ENCODE measurements at regions not wholly inside any gene's neighbourhood (a gene's known extent, or its start where the extent isn't known, plus 50 kb on each side); places are given as distances from the start of the nearest gene placed in this dataset.

DNA sequence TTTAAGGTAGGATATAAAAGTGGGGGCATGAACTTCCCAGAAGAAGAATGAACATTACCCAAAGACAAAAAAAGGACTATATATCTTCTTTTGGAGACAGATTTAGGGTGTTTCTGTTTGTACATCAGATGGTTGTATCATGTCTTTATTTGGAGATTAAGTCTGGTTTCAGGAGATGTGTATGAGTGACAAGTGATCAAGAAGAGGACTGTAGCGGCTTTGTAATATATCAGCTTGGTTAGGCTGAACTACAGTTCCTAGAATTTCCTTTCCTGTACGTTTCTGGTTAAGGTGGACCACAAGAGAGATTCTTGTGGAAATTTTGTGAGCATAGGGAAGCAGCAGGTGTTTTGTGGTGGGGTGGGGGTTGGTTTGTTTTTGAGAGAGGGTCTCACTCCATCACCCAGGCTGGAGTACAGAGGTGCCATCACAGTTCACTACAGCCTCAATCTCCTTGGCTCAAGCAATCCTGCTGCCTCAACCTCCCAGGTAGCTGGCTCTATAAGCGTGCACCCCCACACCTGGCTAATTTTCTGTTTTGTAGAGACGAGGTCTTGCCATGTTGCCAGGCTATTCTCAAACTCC, 287.1 kb upstream of the MGAT5 start:
- H3K36me3 ChIP-seq: no peaks in the 10 kb centered on the region
- no peak for TF ChIP-seq POLR2A (IDR thresholded peaks at IDR 0.05)
- TF ChIP-seq, protein P1, sequence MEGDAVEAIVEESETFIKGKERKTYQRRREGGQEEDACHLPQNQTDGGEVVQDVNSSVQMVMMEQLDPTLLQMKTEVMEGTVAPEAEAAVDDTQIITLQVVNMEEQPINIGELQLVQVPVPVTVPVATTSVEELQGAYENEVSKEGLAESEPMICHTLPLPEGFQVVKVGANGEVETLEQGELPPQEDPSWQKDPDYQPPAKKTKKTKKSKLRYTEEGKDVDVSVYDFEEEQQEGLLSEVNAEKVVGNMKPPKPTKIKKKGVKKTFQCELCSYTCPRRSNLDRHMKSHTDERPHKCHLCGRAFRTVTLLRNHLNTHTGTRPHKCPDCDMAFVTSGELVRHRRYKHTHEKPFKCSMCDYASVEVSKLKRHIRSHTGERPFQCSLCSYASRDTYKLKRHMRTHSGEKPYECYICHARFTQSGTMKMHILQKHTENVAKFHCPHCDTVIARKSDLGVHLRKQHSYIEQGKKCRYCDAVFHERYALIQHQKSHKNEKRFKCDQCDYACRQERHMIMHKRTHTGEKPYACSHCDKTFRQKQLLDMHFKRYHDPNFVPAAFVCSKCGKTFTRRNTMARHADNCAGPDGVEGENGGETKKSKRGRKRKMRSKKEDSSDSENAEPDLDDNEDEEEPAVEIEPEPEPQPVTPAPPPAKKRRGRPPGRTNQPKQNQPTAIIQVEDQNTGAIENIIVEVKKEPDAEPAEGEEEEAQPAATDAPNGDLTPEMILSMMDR (IDR thresholded peaks at IDR 0.05): no peak
- no peak for TF ChIP-seq POLR2AphosphoS5 (IDR thresholded peaks at IDR 0.05)
- no peaks in the 10 kb centered on the region for H3K27me3 ChIP-seq
- H3K9me3 ChIP-seq: no peaks in the 10 kb centered on the region
- no peak overlapping the region for H3K27ac ChIP-seq
- no peaks in the 10 kb centered on the region for H3K4me1 ChIP-seq
- DNase-seq (ENCODE audit: low spot score in 2 of 2): no peak
- H3K4me3 ChIP-seq: no peak overlapping the region
- intact Hi-C loops (cut with DNase I; ENCODE audit: low total_unique reads): no loop called here

DNA sequence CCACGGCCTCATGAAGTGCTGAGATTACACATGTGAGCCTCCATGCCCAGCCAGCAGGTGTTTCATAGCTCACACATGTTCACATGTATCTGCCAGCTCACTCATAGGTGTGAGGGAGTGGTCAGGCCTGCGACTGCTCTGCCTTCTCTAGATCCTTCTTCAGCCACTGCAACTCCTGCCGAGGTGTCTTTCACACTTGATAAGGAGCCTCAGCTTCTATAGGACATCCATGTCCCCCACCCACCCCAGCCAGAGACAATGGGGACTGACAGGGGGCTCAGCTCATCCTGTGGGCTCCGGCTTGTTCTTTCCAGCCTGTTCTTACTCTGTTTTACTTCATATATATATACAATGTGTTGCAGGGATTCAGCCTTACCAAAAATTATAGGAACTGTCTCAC, 286.5 kb upstream of the MGAT5 start:
- Histone ChIP-seq H3K27me3 (no peaks in the 10 kb centered on the region), H3K27ac (no peak overlapping the region), H3K36me3 (no peaks in the 10 kb centered on the region), H3K4me3 (no peak overlapping the region), H3K4me1 (no peaks in the 10 kb centered on the region), H3K9me3 (no peaks in the 10 kb centered on the region)
- intact Hi-C loops (cut with DNase I; ENCODE audit: low total_unique reads): no loop called here
- no peak for DNase-seq (ENCODE audit: low spot score in 2 of 2)
- TF ChIP-seq POLR2A (IDR thresholded peaks at IDR 0.05): no peak
- TF ChIP-seq POLR2AphosphoS5 (IDR thresholded peaks at IDR 0.05): no peak
- TF ChIP-seq, protein P1 (IDR thresholded peaks at IDR 0.05): no peak

DNA sequence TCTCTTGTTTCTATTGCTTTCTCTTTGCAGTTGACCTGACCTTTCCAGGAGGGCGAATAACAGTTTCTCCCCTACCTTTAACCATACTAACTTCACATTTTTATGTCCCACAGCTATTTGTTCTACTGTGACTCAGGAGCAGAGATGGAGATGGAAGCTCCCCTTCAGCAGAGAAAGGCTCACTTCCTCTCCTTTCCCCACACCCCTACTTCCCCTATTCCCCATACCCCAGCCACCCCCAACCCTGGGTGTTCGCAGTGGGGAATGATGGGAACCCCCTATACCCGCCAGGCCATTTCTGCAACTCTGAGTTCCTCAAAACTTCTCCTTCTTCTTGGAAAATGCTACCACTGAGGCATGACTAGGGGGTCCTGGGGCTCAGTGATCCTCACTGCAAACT, 285.4 kb upstream of the MGAT5 start:
- Histone ChIP-seq H3K27me3 (no peaks in the 10 kb centered on the region), H3K36me3 (no peaks in the 10 kb centered on the region), H3K27ac (no peak overlapping the region), H3K9me3 (no peaks in the 10 kb centered on the region), H3K4me3 (no peak overlapping the region), H3K4me1 (peaks cover 0 to 6% of the 10 kb centered on the region in 2 donors)
- intact Hi-C loops (cut with DNase I; ENCODE audit: low total_unique reads): no loop called here
- no peak for DNase-seq (ENCODE audit: low spot score in 2 of 2)
- no peak for TF ChIP-seq POLR2A (IDR thresholded peaks at IDR 0.05)
- no peak for TF ChIP-seq POLR2AphosphoS5 (IDR thresholded peaks at IDR 0.05)
- TF ChIP-seq, protein P1 (IDR thresholded peaks at IDR 0.05): no peak

DNA sequence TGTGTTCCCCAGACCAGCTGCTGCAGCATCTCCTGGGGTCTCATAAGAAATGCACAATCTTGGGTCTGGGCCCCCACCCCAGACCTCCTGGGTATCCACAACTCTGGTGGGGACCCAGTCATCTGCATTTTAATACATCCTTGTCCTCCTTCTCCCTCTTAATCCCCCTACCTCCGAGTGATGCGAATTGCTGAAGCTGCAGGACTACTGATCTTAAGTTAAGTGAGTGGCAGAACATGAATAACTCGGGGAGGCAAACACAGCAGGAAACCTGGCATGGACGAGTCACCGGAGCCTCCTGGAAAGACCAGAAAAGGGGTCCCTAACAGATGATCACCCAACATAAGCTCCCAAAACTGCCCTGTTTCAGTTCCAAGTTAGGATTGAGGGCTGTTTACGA, 283.2 kb upstream of the MGAT5 start:
- Histone ChIP-seq H3K4me3 (no peak overlapping the region), H3K27ac (no peak overlapping the region), H3K36me3 (no peaks in the 10 kb centered on the region), H3K27me3 (no peaks in the 10 kb centered on the region), H3K4me1 (peaks cover 0 to 6% of the 10 kb centered on the region in 2 donors), H3K9me3 (no peaks in the 10 kb centered on the region)
- intact Hi-C loops (cut with DNase I; ENCODE audit: low total_unique reads): no loop called here
- DNase-seq (ENCODE audit: low spot score in 2 of 2): no peak
- TF ChIP-seq POLR2A (IDR thresholded peaks at IDR 0.05) (no peak), POLR2AphosphoS5 (IDR thresholded peaks at IDR 0.05) (no peak)
- TF ChIP-seq, protein P1 (IDR thresholded peaks at IDR 0.05): no peak

DNA sequence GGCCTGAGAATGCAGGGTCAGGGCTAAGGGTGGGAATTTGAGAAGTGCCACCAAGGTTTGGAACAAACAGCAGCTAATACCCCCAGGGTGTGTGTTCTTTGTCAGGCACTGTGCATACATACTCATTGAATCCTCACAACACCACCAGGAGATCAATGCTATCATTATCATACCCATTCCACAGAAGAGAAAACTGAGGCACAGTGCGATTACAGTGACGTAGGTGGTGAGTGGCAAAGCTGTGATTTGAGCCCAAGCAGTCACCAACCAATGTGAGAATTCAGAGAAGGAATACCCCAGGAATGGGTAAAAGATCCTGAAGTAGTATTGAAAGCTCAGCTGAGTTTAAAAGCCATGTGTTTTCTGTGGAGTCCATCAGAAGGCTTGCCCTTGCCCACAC, 281.6 kb upstream of the MGAT5 start:
- TF ChIP-seq POLR2A (IDR thresholded peaks at IDR 0.05) (no peak), POLR2AphosphoS5 (IDR thresholded peaks at IDR 0.05) (no peak)
- Histone ChIP-seq H3K4me1 (peaks cover 0 to 6% of the 10 kb centered on the region in 2 donors), H3K27ac (no peak overlapping the region), H3K9me3 (no peaks in the 10 kb centered on the region), H3K36me3 (no peaks in the 10 kb centered on the region), H3K27me3 (no peaks in the 10 kb centered on the region), H3K4me3 (no peak overlapping the region)
- intact Hi-C loops (cut with DNase I; ENCODE audit: low total_unique reads): no loop called here
- DNase-seq (ENCODE audit: low spot score in 2 of 2): no peak

DNA sequence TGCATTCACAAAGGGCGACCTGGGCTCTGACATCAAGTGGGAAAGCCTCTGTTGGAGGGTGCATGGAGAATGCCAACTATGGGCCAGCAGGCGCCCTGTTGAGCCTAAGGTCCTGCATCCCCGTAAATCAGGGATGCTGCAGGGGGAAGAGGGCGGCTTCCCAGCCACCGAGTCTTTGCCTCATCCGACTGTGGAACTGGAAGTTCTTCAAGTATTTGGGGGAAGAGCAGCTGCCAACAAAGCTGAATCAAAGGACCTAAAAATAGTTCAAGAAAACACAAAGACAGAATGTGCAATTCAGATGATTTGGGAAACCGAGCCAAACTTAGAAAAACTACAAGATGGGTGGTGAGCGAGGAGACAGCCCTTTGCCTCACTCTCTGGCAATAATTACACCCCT, 281.1 kb upstream of the MGAT5 start:
- no peak overlapping the region for H3K4me3 ChIP-seq
- TF ChIP-seq, protein P1 (IDR thresholded peaks at IDR 0.05): no peak
- no peak for TF ChIP-seq POLR2AphosphoS5 (IDR thresholded peaks at IDR 0.05)
- no peak for TF ChIP-seq POLR2A (IDR thresholded peaks at IDR 0.05)
- intact Hi-C loops (cut with DNase I; ENCODE audit: low total_unique reads): no loop called here

More for the DNA sequence above, 281.1 kb upstream of the MGAT5 start:
- H3K9me3 ChIP-seq: no peaks in the 10 kb centered on the region
- H3K36me3 ChIP-seq: no peaks in the 10 kb centered on the region
- peaks cover 0 to 6% of the 10 kb centered on the region in 2 donors for H3K4me1 ChIP-seq
- no peaks in the 10 kb centered on the region for H3K27me3 ChIP-seq
- H3K27ac ChIP-seq: no peak overlapping the region
- DNase-seq (ENCODE audit: low spot score in 2 of 2): peak in 1 of 2 donors; percentile 19
